ENCODE measurements at regions not wholly inside any gene's neighbourhood (a gene's known extent, or its start where the extent isn't known, plus 50 kb on each side); places are given as distances from the start of the nearest gene placed in this dataset.

DNA sequence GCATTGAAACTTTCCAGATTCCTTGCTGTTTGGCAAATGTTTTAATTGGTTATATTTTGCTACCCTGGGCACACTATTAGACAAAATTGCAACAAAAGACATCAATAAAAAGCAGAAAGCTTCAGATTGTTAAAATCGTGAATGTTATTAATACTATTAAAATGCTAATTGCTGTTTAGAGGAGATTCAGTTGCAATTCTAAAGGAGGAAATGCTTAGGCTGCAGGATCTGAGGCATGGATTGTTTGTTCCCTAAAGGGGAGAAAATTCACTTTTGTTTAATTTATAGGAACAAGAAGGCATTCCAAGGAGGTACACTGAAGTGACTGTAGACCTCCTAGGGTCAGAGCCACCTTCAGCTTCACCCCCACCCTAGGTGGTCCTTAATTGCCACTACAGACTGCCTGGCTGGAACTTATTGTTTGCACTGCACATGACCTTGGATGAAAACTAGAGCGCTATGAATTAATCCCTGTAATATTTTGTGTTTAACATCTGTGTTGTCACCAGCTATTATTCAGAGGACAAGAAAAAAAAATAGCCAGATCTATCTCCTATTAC, 1266.9 kb upstream of the ADGRL2 start:
- Histone ChIP-seq H3K9me3 (ENCODE audit: insufficient read depth in 2 of 2, low read depth in 1 of 2, low read length in 1 of 2) (no peaks in the 10 kb centered on the region), H3K27me3 (replicated peaks in 1 of 4; ENCODE audit: control insufficient read depth in 3 of 4, extremely low read depth in 1 of 4, insufficient read depth in 3 of 4, low read length in 3 of 4) (no peaks in the 10 kb centered on the region), H3K4me2 (ENCODE audit: insufficient read depth in 1 of 2, low read depth in 2 of 2, low read length in 2 of 2) (peak overlapping the region; percentile 41 to 63), H2BK15ac (ENCODE audit: low read length) (no peak overlapping the region), H4K91ac (replicated peaks; ENCODE audit: insufficient read length, low read length) (no peak overlapping the region), H3K27ac (ENCODE audit: low read depth, low read length) (no peak overlapping the region), H2BK20ac (ENCODE audit: low read length) (no peak overlapping the region), H2BK5ac (ENCODE audit: low read depth, low read length) (peak overlapping the region; percentile 69; the same call in 1 of the 2 replicates), H2BK120ac (replicated peaks; ENCODE audit: low read depth, low read length) (no peak overlapping the region), H3K56ac (replicated peaks; ENCODE audit: insufficient read length, low read depth, low read length) (no peak overlapping the region), H3K36me3 (ENCODE audit: control insufficient read depth in 2 of 4, insufficient read depth in 4 of 4, low read length in 3 of 4) (no peaks in the 10 kb centered on the region), H3K14ac (ENCODE audit: insufficient read length) (no peak overlapping the region), H4K20me1 (replicated peaks in 1 of 2; ENCODE audit: control insufficient read depth in 1 of 2, insufficient read depth in 2 of 2, low read length in 2 of 2) (no peaks in the 10 kb centered on the region), H3K4me3 (ENCODE audit: extremely low read depth in 1 of 4, insufficient read depth in 2 of 4, low read depth in 3 of 4, low read length in 4 of 4) (peak overlapping the region in 1 of 4 experiments; percentile 23; a peak in 1 of 8 replicates), H3K4ac (replicated peaks; ENCODE audit: insufficient read length, low read depth, low read length) (no peak overlapping the region), H2AK5ac (ENCODE audit: low read depth, low read length) (no peak overlapping the region), H3K18ac (ENCODE audit: extremely low read depth, low read length) (0 out of 2 replicates have a peak overlapping the region, but pooled peaks have one; percentile 44), H3K79me1 (ENCODE audit: low read depth, low read length) (no peaks in the 10 kb centered on the region), H3K23ac (ENCODE audit: insufficient read length) (peak overlapping the region; percentile 15), H3K23me2 (ENCODE audit: low read depth, low read length) (no peaks in the 10 kb centered on the region), H3K79me2 (ENCODE audit: control insufficient read depth in 1 of 2, insufficient read depth in 2 of 2, low read length in 2 of 2) (no peaks in the 10 kb centered on the region), H4K8ac (ENCODE audit: extremely low read depth, insufficient read depth, low read length) (no peak overlapping the region), H4K5ac (ENCODE audit: insufficient read length, low read depth, low read length) (peak overlapping the region; percentile 62), H2AFZ (ENCODE audit: low read length) (no peak overlapping the region), H3K9ac (replicated peaks in 1 of 4; ENCODE audit: extremely low read depth in 1 of 4, low read depth in 3 of 4, low read length in 3 of 4) (no peak overlapping the region), H3K4me1 (replicated peaks in 1 of 4; ENCODE audit: control insufficient read depth in 3 of 4, insufficient read depth in 4 of 4, low read length in 3 of 4) (peaks cover 0 to 34% (median 7%) of the 10 kb centered on the region in 4 experiments; a peak in 4 of 7 replicates), H2BK12ac (ENCODE audit: low read depth, low read length) (peak overlapping the region; percentile 41; the same call in 1 of the 2 replicates)
- peak; percentile 65 for FAIRE-seq
- ChIA-PET POLR2A (ENCODE audit: partially characterized antibody) (no interaction called here), CTCF (ENCODE audit: partially characterized antibody) (no interaction called here)
- 10% methylated on average over 2 of the region's 2 CpGs; no CpG with 5 or more reads in 1 of the 2 experiments for WGBS, 2 experiments (ENCODE audit: extremely low coverage in 1 of 2, insufficient coverage in 1 of 2, insufficient read length in 1 of 2, insufficient replicate concordance in 2 of 2, low coverage in 1 of 2, low lambda C conversion rate in 2 of 2, missing lambda C conversion rate in 1 of 2)
- no peak for DNase-seq (ENCODE audit: low read depth in 1 of 2, low spot score in 2 of 2)
- TF ChIP-seq KDM5A (IDR thresholded peaks at IDR 0.05; ENCODE audit: low read length): no peak
- no peak for TF ChIP-seq SP1 (IDR thresholded peaks at IDR 0.05; ENCODE audit: low read depth, low read length)
- no peak for TF ChIP-seq POLR2AphosphoS5 (IDR thresholded peaks at IDR 0.05; ENCODE audit: low read depth, low read length)
- TF ChIP-seq CREB1 (IDR thresholded peaks at IDR 0.05): no peak
- TF ChIP-seq TBP (IDR thresholded peaks at IDR 0.05; ENCODE audit: low read depth, low read length): no peak
- no peak for TF ChIP-seq CHD1 (IDR thresholded peaks at IDR 0.05; ENCODE audit: low read depth, low read length)

Measured in H1 (cell line).